ENCODE measurements at regions not wholly inside any gene's neighbourhood (a gene's known extent, or its start where the extent isn't known, plus 50 kb on each side); places are given as distances from the start of the nearest gene placed in this dataset.

- no peak overlapping the region for H3K4me3 Mint-ChIP-seq
- no peak for TF ChIP-seq CTCF (IDR thresholded peaks at IDR 0.05)
- no peak overlapping the region for H3K27ac Mint-ChIP-seq
- no peaks in the 10 kb centered on the region for H3K9me3 Mint-ChIP-seq
- H3K27me3 Mint-ChIP-seq (ENCODE audit: low read depth, poor library complexity), result no peaks in the 10 kb centered on the region
- H3K4me1 Mint-ChIP-seq, result no peaks in the 10 kb centered on the region
- H3K36me3 Mint-ChIP-seq (ENCODE audit: low read depth), result no peaks in the 10 kb centered on the region
- no peak for DNase-seq
Observed at GRCh38 chr13:90628471-90628870, 719.0 kb upstream of the MIR17HG start.

GRCh38 chr13:90630716-90631115 lies 716.8 kb upstream of the MIR17HG start:
- Mint-ChIP-seq H3K9me3 (no peaks in the 10 kb centered on the region), H3K4me1 (no peaks in the 10 kb centered on the region), H3K36me3 (ENCODE audit: low read depth) (no peaks in the 10 kb centered on the region), H3K27ac (no peak overlapping the region), H3K27me3 (ENCODE audit: low read depth, poor library complexity) (no peaks in the 10 kb centered on the region), H3K4me3 (no peak overlapping the region)
- no peak for TF ChIP-seq CTCF (IDR thresholded peaks at IDR 0.05)
- no peak for DNase-seq

GRCh38 chr13:90632184-90632583 lies 715.3 kb upstream of the MIR17HG start:
- no peak overlapping the region for H3K27ac Mint-ChIP-seq
- H3K27me3 Mint-ChIP-seq (ENCODE audit: low read depth, poor library complexity), result no peaks in the 10 kb centered on the region

GRCh38 chr13:90633849-90634248 lies 713.6 kb upstream of the MIR17HG start:
- H3K27me3 Mint-ChIP-seq (ENCODE audit: low read depth, poor library complexity), result no peaks in the 10 kb centered on the region
- H3K9me3 Mint-ChIP-seq, result no peaks in the 10 kb centered on the region
- H3K27ac Mint-ChIP-seq, result no peak overlapping the region
- TF ChIP-seq CTCF (IDR thresholded peaks at IDR 0.05), result no peak
- H3K4me3 Mint-ChIP-seq, result no peak overlapping the region
- no peaks in the 10 kb centered on the region for H3K36me3 Mint-ChIP-seq (ENCODE audit: low read depth)
- no peaks in the 10 kb centered on the region for H3K4me1 Mint-ChIP-seq
- no peak for DNase-seq

More at GRCh38 chr13:90632184-90632583, 715.3 kb upstream of the MIR17HG start:
- no peak for DNase-seq
- H3K9me3 Mint-ChIP-seq, result no peaks in the 10 kb centered on the region
- no peaks in the 10 kb centered on the region for H3K36me3 Mint-ChIP-seq (ENCODE audit: low read depth)
- no peak for TF ChIP-seq CTCF (IDR thresholded peaks at IDR 0.05)
- H3K4me3 Mint-ChIP-seq, result no peak overlapping the region
- no peaks in the 10 kb centered on the region for H3K4me1 Mint-ChIP-seq

- H3K4me1 Mint-ChIP-seq, result no peaks in the 10 kb centered on the region
- H3K36me3 Mint-ChIP-seq (ENCODE audit: low read depth), result no peaks in the 10 kb centered on the region
- H3K4me3 Mint-ChIP-seq, result no peak overlapping the region
- no peak overlapping the region for H3K27ac Mint-ChIP-seq
- H3K9me3 Mint-ChIP-seq, result peaks cover 4% of the 10 kb centered on the region
- no peak for DNase-seq
- peaks cover 4% of the 10 kb centered on the region for H3K27me3 Mint-ChIP-seq (ENCODE audit: low read depth, poor library complexity)
- TF ChIP-seq CTCF (IDR thresholded peaks at IDR 0.05), result no peak
Observed at GRCh38 chr13:90640976-90641375, 706.5 kb upstream of the MIR17HG start.

GRCh38 chr13:90641884-90642283 lies 705.6 kb upstream of the MIR17HG start:
- Mint-ChIP-seq H3K27ac (no peak overlapping the region), H3K4me3 (no peak overlapping the region), H3K9me3 (peaks cover 4% of the 10 kb centered on the region), H3K27me3 (ENCODE audit: low read depth, poor library complexity) (peaks cover 4% of the 10 kb centered on the region), H3K36me3 (ENCODE audit: low read depth) (no peaks in the 10 kb centered on the region), H3K4me1 (no peaks in the 10 kb centered on the region)
- TF ChIP-seq CTCF (IDR thresholded peaks at IDR 0.05), result no peak
- no peak for DNase-seq
